Bronchial epithelial cell (primary cell): ENCODE measurements at regions not wholly inside any gene's neighbourhood (a gene's known extent, or its start where the extent isn't known, plus 50 kb on each side); places are given as distances from the start of the nearest gene placed in this dataset.

Experiments used
- DNase-seq: peaks from one replicate; pipeline ENCODE4 v3.0.0-alpha.2; 2010; ENCODE audit warnings: low read depth
- FAIRE-seq: peaks from 2 replicates; lab custom pipeline; 2011; peaks lifted over from hg19 to GRCh38; lab: Jason Lieb, UNC
- H3K27me3 ChIP-seq: 2 replicates; pipeline ENCODE4 v1.5.1; 2011; ENCODE audit warnings: low read length; ENCODE audit not compliant: control insufficient read depth, insufficient read depth
- H3K36me3 ChIP-seq: 2 replicates; pipeline ENCODE4 v1.5.1; 2011; ENCODE audit warnings: low read length; ENCODE audit not compliant: control insufficient read depth, insufficient read depth
- H3K4me3 ChIP-seq: 2 replicates; pipeline ENCODE4 v1.5.1; 2011; ENCODE audit warnings: mild to moderate bottlenecking, low read depth, low read length, control low read depth
- CTCF ChIP-seq: IDR thresholded peaks from 2 replicates; pipeline ENCODE4 v1.5.1; 2011; ENCODE audit warnings: mild to moderate bottlenecking, moderate library complexity, low read length, control low read depth, inconsistent platforms; ENCODE audit not compliant: insufficient read depth, severe bottlenecking

DNA sequence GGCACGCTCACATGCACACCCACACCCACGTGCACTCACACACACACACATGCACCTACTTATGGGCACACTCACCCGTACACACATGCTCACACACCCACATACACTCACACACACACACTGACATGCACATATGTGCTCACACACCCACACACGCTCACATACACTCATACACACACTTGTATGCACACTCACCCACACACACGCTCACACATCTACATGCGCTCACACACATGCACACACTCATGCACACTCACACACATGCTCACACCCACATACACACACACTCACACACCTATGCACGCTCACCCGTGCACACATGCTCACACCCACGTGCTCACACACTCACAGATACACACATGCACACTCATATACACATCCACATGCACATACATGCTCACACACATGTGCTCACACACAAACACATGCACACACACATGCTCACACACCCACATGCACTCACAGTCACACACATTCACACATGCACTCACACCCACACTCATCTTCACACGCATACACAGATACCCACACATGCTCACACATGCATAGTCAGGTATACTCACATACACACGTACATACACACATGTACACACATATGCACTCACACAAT, 138.3 kb downstream of the OLFM1 start:
- DNase-seq = no peak
- Histone ChIP-seq H3K4me3 (no peak overlapping the region), H3K36me3 (no peaks in the 10 kb centered on the region), H3K27me3 (no peaks in the 10 kb centered on the region)
- no peak for FAIRE-seq
- no peak for TF ChIP-seq CTCF

DNA sequence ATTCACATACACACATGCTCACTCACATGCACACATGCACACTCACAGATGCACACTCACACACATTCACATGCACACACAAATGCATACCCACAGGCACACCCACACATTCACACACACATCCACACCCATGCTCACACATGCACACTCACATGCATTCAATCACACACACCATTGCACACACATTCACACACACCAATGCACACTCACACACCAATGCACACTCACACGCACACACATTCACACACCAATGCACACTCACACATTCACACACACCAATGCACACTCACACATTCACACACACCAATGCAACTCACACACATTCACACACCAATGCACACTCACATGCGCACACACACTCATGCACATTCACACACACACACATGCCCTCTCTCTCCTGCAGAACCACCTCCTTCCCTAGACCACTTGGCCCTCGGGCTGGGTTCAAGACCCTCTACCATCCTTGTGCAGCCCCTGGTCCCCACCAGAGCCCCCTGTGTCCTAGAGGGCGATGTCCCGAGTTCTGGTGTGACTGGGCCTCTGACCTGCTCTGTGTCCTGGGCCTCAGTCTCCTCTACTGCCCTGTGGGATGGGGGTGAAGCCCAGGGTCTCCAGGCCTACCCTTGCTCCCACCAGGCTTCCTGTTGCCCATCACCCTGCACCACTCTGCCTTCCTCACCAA, 139.0 kb downstream of the OLFM1 start:
- H3K36me3 ChIP-seq = no peaks in the 10 kb centered on the region
- no peak overlapping the region for H3K4me3 ChIP-seq
- DNase-seq (no peak), FAIRE-seq (peak; percentile 99)
- H3K27me3 ChIP-seq = no peaks in the 10 kb centered on the region
- TF ChIP-seq CTCF = no peak

GRCh38 chr9:135227641-135228251, 140.3 kb downstream of the OLFM1 start:
- H3K4me3 ChIP-seq = no peak overlapping the region
- DNase-seq (no peak), FAIRE-seq (no peak)
- no peaks in the 10 kb centered on the region for H3K27me3 ChIP-seq
- H3K36me3 ChIP-seq = no peaks in the 10 kb centered on the region
- TF ChIP-seq CTCF = no peak

GRCh38 chr9:135228345-135228982, 141.0 kb downstream of the OLFM1 start:
- DNase-seq (no peak), FAIRE-seq (no peak)
- TF ChIP-seq CTCF = no peak
- Histone ChIP-seq H3K4me3 (no peak overlapping the region), H3K36me3 (no peaks in the 10 kb centered on the region), H3K27me3 (no peaks in the 10 kb centered on the region)

DNA sequence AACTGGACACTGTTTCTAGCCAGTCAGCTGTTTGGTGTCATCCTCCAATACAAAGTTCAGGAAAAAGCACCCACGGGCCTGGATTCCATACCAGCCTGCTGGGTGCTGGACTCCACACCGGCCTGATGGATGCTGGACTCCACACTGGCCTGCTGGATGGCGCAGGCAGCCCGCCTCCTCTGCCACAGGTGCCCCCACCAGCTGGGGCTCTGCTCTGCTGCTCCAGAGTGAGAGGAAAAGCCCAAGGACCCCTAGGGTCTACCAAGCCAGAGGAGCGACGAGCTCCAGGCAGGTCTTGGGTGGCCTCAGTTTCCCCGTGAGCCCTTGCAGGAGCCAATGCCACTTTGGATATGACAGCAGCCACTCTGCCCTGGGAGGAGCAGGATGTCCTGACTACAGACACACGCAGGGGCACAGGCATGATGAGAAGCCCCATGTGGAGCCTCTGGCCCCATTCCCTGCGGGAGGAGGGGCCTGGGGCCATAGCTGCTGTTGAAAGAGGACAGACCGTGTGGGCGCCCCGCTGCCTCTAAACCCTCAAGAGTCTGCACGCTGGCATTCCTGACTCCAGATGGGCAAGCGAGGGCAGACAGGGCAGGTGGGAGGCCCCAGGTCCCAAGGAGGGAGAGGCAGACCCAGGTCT, 141.6 kb downstream of the OLFM1 start:
- DNase-seq (no peak), FAIRE-seq (no peak)
- Histone ChIP-seq H3K4me3 (no peak overlapping the region), H3K36me3 (no peaks in the 10 kb centered on the region), H3K27me3 (no peaks in the 10 kb centered on the region)
- TF ChIP-seq CTCF = no peak
